ENCODE measurements at regions not wholly inside any gene's neighbourhood (a gene's known extent, or its start where the extent isn't known, plus 50 kb on each side); places are given as distances from the start of the nearest gene placed in this dataset.

GRCh38 chr10:61232780-61233179 lies 220.4 kb downstream of the TMEM26 start:
- no peak overlapping the region for H3K4me3 ChIP-seq (ENCODE audit: low read length)
- no peak for TF ChIP-seq CTCF (conservative IDR thresholded peaks at IDR 0.05; ENCODE audit: low read length)
- DNase-seq (ENCODE audit: low read depth), result no peak

- no peak for DNase-seq (ENCODE audit: low read depth)
- H3K4me3 ChIP-seq (ENCODE audit: low read length), result no peak overlapping the region
- TF ChIP-seq CTCF (conservative IDR thresholded peaks at IDR 0.05; ENCODE audit: low read length), result no peak
These were observed 227.2 kb downstream of the TMEM26 start for GRCh38 chr10:61225939-61226338.

- no peak overlapping the region for H3K4me3 ChIP-seq (ENCODE audit: low read length)
- no peak for DNase-seq (ENCODE audit: low read depth)
- no peak for TF ChIP-seq CTCF (conservative IDR thresholded peaks at IDR 0.05; ENCODE audit: low read length)
These were observed 229.6 kb downstream of the TMEM26 start for GRCh38 chr10:61223576-61223975.

GRCh38 chr10:61219696-61220095 lies 233.5 kb downstream of the TMEM26 start:
- no peak for DNase-seq (ENCODE audit: low read depth)
- no peak for TF ChIP-seq CTCF (conservative IDR thresholded peaks at IDR 0.05; ENCODE audit: low read length)
- no peak overlapping the region for H3K4me3 ChIP-seq (ENCODE audit: low read length)

GRCh38 chr10:61217851-61218565 lies 235.2 kb downstream of the TMEM26 start:
- no peak for DNase-seq (ENCODE audit: low read depth)
- no peak for TF ChIP-seq CTCF (conservative IDR thresholded peaks at IDR 0.05; ENCODE audit: low read length)
- no peak overlapping the region for H3K4me3 ChIP-seq (ENCODE audit: low read length)

- peak; percentile 2 for DNase-seq (ENCODE audit: low read depth)
- no peak for TF ChIP-seq CTCF (conservative IDR thresholded peaks at IDR 0.05; ENCODE audit: low read length)
- no peak overlapping the region for H3K4me3 ChIP-seq (ENCODE audit: low read length)
These were observed 237.9 kb downstream of the TMEM26 start for GRCh38 chr10:61215246-61215645.

- no peak for TF ChIP-seq CTCF (conservative IDR thresholded peaks at IDR 0.05; ENCODE audit: low read length)
- DNase-seq (ENCODE audit: low read depth), result no peak
- no peak overlapping the region for H3K4me3 ChIP-seq (ENCODE audit: low read length)
These were observed 241.7 kb downstream of the TMEM26 start for GRCh38 chr10:61211468-61211867.

All from AG10803 (cell line).